Astrocyte (in vitro differentiated cells and primary cell): ENCODE measurements at regions not wholly inside any gene's neighbourhood (a gene's known extent, or its start where the extent isn't known, plus 50 kb on each side); places are given as distances from the start of the nearest gene placed in this dataset.

Experiments used
- EZH2 ChIP-seq: IDR thresholded peaks from 2 replicates; pipeline ENCODE4 v1.6.1; 2012; ENCODE audit warnings: mild to moderate bottlenecking, low read length, inconsistent platforms; ENCODE audit not compliant: insufficient read depth
- TF ChIP-seq, protein P1 (sequence below): IDR thresholded peaks from 2 replicates; pipeline ENCODE4 v1.5.1; 2011; ENCODE audit warnings: low read depth, mild to moderate bottlenecking, inconsistent platforms, low read length, moderate library complexity; ENCODE audit not compliant: insufficient read depth

DNA sequence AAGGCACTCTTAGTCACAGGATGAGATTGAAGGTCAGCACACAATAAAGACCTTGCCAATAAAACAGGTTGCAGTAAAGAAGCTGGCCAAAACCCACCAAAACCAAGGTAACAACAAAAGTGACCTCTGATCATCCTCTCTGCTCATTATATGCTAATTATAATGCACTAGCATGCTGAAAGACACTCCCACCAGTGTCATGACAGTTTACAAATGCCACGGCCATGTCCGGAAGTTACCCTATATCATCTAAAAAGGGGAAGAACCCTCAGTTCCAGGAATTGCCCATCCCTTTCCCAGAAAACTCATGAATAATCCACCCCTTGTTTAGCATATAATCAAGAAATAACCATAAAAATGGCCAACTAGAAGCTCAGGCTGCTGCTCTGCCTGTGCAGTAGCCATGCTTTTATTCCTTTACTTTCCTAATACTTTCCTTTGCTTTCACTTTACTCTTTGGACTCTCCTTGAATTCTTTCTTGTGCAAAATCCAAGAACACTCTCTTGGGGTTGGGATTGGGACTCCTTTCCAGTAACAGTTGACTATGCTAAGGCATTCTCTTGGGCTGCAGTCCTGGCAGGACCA lies 527.3 kb upstream of the MAP3K7 start:
- TF ChIP-seq, protein P1, sequence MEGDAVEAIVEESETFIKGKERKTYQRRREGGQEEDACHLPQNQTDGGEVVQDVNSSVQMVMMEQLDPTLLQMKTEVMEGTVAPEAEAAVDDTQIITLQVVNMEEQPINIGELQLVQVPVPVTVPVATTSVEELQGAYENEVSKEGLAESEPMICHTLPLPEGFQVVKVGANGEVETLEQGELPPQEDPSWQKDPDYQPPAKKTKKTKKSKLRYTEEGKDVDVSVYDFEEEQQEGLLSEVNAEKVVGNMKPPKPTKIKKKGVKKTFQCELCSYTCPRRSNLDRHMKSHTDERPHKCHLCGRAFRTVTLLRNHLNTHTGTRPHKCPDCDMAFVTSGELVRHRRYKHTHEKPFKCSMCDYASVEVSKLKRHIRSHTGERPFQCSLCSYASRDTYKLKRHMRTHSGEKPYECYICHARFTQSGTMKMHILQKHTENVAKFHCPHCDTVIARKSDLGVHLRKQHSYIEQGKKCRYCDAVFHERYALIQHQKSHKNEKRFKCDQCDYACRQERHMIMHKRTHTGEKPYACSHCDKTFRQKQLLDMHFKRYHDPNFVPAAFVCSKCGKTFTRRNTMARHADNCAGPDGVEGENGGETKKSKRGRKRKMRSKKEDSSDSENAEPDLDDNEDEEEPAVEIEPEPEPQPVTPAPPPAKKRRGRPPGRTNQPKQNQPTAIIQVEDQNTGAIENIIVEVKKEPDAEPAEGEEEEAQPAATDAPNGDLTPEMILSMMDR: no peak
- TF ChIP-seq EZH2: no peak
